ENCODE measurements at regions not wholly inside any gene's neighbourhood (a gene's known extent, or its start where the extent isn't known, plus 50 kb on each side); places are given as distances from the start of the nearest gene placed in this dataset.

DNA sequence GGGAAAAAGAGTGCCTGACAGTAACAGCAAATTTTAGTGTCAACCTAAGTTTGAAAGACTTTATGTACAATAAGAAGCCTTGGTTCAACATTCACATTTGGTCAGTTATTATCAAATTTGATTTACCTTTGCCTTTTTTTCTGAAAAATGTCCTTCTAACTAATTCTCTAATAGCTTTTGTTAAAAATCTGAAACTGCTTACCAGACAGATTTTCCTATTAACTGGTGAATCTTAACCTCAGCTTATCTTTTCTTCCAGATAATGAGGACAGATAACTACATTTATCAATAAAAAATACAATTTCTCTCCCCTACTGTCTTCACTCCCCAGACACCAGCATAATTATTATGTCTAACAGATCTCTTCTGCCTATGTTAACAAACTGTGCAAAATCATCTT lies 988.5 kb downstream of the CDH18 start:
- TF ChIP-seq, protein P1, sequence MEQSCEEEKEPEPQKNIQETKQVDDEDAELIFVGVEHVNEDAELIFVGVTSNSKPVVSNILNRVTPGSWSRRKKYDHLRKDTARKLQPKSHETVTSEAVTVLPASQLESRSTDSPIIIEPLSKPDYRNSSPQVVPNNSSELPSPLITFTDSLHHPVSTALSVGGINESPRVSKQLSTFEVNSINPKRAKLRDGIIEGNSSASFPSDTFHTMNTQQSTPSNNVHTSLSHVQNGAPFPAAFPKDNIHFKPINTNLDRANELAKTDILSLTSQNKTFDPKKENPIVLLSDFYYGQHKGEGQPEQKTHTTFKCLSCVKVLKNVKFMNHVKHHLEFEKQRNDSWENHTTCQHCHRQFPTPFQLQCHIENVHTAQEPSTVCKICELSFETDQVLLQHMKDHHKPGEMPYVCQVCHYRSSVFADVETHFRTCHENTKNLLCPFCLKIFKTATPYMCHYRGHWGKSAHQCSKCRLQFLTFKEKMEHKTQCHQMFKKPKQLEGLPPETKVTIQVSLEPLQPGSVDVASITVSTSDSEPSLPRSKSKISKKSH (CRISPR knock-in tag; IDR thresholded peaks at IDR 0.05) = no peak
- TF ChIP-seq GATA2 (CRISPR knock-in tag; IDR thresholded peaks at IDR 0.05) = no peak
- no peak for TF ChIP-seq ZNF354B (CRISPR knock-in tag; IDR thresholded peaks at IDR 0.05)
- TF ChIP-seq, protein P2, sequence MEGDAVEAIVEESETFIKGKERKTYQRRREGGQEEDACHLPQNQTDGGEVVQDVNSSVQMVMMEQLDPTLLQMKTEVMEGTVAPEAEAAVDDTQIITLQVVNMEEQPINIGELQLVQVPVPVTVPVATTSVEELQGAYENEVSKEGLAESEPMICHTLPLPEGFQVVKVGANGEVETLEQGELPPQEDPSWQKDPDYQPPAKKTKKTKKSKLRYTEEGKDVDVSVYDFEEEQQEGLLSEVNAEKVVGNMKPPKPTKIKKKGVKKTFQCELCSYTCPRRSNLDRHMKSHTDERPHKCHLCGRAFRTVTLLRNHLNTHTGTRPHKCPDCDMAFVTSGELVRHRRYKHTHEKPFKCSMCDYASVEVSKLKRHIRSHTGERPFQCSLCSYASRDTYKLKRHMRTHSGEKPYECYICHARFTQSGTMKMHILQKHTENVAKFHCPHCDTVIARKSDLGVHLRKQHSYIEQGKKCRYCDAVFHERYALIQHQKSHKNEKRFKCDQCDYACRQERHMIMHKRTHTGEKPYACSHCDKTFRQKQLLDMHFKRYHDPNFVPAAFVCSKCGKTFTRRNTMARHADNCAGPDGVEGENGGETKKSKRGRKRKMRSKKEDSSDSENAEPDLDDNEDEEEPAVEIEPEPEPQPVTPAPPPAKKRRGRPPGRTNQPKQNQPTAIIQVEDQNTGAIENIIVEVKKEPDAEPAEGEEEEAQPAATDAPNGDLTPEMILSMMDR (IDR thresholded peaks at IDR 0.05 in 2 of 3, conservative IDR thresholded peaks at IDR 0.05 in 1 of 3; ENCODE audit: insufficient read depth in 2 of 3, low read depth in 1 of 3, low read length in 3 of 3) = no peak
- no peak for TF ChIP-seq TEAD2 (tag; IDR thresholded peaks at IDR 0.05)
- TF ChIP-seq TBP (optimal IDR thresholded peaks at IDR 0.05; ENCODE audit: low read depth, low read length) = no peak
- TF ChIP-seq, protein P3, sequence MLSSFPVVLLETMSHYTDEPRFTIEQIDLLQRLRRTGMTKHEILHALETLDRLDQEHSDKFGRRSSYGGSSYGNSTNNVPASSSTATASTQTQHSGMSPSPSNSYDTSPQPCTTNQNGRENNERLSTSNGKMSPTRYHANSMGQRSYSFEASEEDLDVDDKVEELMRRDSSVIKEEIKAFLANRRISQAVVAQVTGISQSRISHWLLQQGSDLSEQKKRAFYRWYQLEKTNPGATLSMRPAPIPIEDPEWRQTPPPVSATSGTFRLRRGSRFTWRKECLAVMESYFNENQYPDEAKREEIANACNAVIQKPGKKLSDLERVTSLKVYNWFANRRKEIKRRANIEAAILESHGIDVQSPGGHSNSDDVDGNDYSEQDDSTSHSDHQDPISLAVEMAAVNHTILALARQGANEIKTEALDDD (IDR thresholded peaks at IDR 0.05) = no peak
- no peak for TF ChIP-seq RCOR1 (IDR thresholded peaks at IDR 0.05; ENCODE audit: borderline replicate concordance in 1 of 2, low read depth in 2 of 2, low read length in 2 of 2)
- no peak for TF ChIP-seq ZBTB7A (IDR thresholded peaks at IDR 0.05; ENCODE audit: borderline replicate concordance, control insufficient read depth, low read depth, low read length)
- no peak for TF ChIP-seq POLR2A (conservative IDR thresholded peaks at IDR 0.05)
- TF ChIP-seq MAFF (IDR thresholded peaks at IDR 0.05; ENCODE audit: low read length) = no peak
